A204.1 (cell line): ENCODE measurements at regions not wholly inside any gene's neighbourhood (a gene's known extent, or its start where the extent isn't known, plus 50 kb on each side); places are given as distances from the start of the nearest gene placed in this dataset.
A peak's percentile ranks its signal among the peaks of the same experiment; 100 is the strongest.
"Not testable (repeated sequence)": the region's sequence is repeated elsewhere in the genome, so short reads cannot be mapped to it uniquely, and the experiment has no call there.

Experiments used
- FAIRE-seq: peaks from 2 replicates; lab custom pipeline; 2012; peaks lifted over from hg19 to GRCh38; lab: Jason Lieb, UNC

DNA sequence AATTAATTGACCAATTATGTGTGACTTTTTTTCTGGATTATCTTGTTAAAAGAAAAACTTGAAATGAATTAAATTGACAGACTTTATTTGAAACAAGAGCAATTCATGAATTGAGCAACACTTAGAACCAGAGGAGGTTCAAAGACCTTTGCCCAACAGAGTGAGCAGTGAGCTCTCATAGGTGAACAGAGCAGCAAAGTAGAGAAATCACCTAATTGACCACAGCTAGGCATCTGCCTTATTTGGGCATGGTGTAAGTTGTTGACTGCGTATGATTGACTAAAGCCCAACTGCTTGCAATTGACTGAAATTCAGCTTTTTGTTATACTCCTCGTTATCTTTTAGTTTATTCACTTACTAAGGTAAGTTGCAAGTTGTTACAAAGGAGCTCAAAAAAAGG, 1216.0 kb upstream of the ALCAM start:
- FAIRE-seq: no peak

GRCh38 chr3:104154896-104155295, 1211.8 kb upstream of the ALCAM start:
- no peak for FAIRE-seq

GRCh38 chr3:104165866-104166265, 1200.8 kb upstream of the ALCAM start:
- no peak for FAIRE-seq

DNA sequence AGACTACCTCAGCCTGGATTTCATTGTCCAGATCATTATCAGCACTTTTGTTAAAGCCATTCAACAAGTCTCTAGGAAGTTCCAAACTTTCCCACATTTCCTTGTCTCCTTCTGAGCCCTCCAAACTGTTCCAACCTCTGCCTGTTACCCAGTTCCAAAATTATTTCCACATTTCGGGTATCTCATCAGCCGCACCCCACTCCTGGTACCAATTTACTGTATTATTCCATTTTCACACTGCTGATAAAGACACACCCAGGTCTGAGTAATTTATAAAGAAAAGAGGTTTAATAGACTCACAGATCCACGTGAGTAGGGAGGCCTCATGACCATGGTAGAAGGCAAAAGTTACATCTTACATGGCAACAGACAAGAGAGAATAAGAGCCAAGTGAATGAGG, 1198.3 kb upstream of the ALCAM start:
- FAIRE-seq: no peak

- no peak for FAIRE-seq
Measured at GRCh38 chr3:104175696-104176095, 1191.0 kb upstream of the ALCAM start.

DNA sequence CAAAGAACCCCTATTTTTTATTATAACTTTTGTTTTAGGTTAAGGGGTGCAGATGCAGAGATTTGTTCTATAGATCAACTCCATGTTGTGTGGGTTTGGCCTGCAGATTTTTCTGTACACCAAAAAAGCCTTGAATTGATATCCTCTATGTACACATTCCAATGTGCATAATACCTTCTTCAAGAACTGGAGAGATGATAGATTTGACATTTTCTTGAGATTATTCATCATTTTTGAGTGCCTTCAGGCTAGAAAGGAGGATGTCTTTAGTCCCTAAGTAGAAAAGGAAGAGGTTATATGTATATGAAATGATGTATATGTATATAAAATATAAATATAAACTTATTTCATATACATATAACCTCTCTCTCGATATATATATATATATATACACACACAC, 1190.0 kb upstream of the ALCAM start:
- FAIRE-seq: no peak

DNA sequence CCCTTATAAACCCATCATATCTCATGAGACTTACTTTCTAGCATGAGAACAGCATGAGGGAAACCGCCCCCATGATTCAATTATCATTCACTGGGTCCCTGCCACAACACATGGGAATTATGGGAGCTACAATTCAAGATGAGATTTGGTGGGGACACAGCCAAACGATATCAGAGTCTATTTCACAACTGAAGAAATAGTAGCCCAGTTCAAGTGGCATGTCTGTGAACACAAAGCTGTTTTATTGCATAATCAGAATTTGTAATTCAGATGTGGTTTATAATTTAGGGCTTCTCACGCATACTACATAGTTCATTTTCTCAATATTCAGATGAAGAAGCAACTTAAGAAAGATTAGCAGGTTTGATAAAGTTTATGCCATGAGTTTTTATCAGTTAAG, 1188.0 kb upstream of the ALCAM start:
- FAIRE-seq: no peak

- no peak for FAIRE-seq
Measured at GRCh38 chr3:104180906-104181305, 1185.8 kb upstream of the ALCAM start.

DNA sequence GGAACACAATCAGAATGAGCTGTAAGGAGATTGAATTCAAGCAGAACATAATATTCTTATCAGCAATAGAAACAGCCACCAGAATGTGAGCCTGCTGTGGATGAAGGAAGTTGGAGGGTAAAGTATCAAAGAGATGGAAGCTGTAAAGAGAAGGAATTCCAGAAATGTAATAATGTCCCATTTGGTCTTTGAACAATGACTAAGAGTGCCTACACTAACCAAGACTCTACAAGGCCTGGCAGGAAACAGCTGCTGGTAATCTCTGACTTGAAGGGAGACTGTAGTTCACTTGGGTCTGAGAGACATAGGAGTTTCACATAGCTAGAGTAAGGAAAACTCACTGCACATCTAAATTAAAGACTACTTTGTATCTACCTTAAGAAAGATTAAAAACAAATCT, 1176.0 kb upstream of the ALCAM start:
- FAIRE-seq: no peak

DNA sequence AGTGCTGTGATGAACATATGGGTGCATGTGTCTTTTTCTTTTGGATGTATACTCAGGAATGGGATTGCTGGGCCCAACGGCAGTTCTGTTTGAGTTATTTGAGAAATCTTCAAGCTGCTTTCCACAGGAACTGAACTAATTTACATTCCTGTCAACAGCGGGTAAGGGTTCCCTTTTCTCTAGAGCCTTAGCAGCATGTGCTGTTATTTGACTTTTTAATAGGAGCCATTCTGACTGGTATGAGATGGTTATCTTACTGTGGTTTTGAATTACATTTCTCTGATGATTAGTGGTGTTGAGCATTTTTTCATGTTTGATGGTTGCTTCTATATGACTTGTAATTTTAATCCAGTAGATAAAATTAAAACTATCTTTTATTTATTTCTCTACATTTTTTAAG, 1168.6 kb upstream of the ALCAM start:
- no peak for FAIRE-seq

DNA sequence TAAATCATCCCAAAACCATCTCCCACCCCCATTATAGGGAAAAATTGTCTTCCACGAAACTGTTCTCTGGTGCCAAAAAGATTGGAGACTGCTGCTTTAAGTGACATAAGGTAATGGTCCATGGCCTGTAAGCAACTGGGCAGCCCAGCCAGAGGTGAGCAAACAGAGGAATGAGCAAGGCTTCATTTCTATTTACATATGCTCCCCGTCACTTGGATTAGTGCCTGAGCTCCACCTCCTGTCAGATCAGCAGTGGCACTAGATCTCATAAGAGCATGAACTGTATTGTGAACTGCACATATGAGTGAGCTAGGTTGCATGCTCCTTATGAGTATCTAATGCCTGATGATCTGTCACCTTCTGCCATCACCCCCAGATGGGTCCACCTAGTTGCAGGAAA, 1159.8 kb upstream of the ALCAM start:
- FAIRE-seq: no peak

DNA sequence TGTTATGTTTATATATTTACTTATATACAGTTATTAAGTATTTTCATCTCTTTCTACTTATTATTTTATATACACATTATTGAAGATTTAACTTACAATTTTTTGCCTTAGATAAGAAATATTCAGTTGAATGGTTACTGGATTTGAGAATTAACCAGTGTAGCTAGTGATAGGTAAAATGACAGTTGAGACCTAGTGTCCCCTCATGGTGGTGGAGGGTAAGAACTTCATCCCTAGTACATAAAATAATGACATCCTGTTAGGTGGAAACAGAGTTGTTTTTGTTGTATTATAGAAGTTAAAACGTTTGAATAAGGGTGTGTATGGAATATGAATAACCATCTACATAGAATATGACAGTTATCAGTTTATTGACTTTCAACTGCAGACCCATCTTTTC, 1152.4 kb upstream of the ALCAM start:
- no peak for FAIRE-seq

GRCh38 chr3:104214937-104215336, 1151.8 kb upstream of the ALCAM start:
- no peak for FAIRE-seq

GRCh38 chr3:104219046-104219445, 1147.7 kb upstream of the ALCAM start:
- FAIRE-seq: not testable (repeated sequence)

DNA sequence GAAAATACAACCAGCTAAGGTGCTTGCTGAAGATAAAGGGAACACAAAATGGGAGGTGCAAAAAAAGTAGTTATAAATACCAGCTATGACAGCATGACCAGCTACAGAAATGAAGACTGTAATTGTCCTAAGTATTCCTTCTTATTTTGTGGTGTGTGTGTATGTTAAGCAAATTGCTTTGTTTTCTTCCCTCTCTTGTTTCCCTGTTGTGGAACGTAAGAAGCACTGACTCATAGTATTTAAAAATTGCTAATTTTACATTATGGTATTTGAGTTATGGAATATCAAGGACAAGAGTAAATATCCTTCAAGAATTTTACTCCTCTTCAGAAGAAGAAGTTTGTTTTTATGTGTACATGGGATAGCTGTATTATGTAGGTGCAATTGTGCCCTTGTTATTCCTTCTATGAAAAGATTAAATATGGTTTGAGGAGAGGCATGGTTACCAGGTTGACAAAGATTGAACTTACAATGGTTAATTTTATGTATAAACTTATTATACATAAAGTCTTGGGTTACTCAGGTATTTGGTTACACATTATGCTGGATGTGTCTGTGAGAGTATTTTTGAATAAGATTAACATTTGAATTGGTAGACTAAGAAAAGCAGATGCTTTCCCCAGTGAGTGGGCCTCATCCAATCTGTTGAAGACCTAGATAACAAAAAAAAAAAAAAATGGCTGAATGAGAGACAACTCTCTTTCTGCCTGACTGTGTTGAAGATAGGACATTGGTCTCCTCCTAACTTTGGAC, 1132.1 kb upstream of the ALCAM start:
- FAIRE-seq: no peak

DNA sequence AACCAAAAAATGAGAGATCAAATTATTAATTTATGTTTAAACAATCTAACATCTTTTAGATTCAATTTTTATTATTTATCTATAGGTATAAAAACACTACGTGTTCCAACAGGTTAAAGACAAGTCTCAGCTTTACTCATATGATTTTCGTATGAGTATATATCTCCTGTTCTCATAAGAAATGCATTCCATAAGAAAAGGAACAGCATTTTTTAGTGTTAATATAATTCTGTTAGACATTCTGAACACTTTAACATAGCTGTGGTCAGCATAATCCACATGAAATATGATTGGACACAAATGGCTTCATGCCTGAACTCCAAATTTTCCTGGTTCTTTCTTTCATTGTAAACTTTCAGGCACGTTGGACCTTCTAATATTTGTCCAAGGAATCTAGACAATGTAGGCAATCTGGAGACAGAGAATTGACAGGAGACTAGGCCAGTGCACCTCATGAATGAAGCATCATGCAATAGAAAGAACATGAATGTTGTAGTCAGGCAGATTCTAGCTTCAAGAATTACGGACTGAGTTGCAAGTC, 1122.0 kb upstream of the ALCAM start:
- FAIRE-seq: no peak

GRCh38 chr3:104245261-104245660, 1121.4 kb upstream of the ALCAM start:
- no peak for FAIRE-seq

- FAIRE-seq: no peak
Measured at GRCh38 chr3:104245981-104246380, 1120.7 kb upstream of the ALCAM start.

GRCh38 chr3:104257486-104257885, 1109.2 kb upstream of the ALCAM start:
- FAIRE-seq: no peak

DNA sequence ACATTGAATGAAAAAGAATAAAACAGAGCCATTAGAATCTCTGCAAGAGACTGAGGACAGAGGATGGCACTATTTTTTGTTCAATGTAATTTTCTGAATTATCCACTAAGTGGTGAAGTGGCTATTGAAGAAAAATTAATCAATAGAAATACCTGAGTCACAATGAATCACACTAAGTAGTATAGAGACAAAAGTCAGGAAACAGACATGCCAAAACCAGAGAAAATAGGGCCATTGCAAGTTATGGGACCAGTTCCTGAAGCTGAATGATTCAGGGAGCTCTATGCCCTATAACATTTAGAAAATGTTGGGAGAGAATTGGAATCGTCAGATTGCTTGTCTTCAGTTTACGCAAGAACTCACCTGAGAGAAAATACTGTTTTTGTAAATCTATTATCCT, 1103.2 kb upstream of the ALCAM start:
- FAIRE-seq: no peak

- not testable (repeated sequence) for FAIRE-seq
Measured at GRCh38 chr3:104266219-104266618, 1100.5 kb upstream of the ALCAM start.

DNA sequence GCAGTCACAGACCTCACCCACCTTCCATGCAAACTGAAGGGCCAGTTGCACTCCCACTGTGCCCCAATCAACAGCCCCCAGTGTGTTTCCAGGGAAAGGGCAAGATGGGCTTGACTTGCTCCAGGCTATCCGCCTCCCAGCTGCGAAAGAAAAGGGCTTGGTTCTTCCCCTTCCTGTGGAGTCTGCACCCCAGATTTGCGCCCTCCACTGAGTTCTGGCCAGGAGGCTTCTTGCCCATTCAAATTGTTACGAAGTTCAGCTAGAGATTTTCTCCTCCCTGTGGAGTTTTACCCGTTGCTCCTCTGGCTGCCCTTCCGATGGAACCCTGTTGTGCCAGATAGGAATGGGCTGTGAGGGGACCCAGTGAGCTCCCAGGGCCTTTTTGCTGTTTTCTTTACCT, 1096.9 kb upstream of the ALCAM start:
- no peak for FAIRE-seq

DNA sequence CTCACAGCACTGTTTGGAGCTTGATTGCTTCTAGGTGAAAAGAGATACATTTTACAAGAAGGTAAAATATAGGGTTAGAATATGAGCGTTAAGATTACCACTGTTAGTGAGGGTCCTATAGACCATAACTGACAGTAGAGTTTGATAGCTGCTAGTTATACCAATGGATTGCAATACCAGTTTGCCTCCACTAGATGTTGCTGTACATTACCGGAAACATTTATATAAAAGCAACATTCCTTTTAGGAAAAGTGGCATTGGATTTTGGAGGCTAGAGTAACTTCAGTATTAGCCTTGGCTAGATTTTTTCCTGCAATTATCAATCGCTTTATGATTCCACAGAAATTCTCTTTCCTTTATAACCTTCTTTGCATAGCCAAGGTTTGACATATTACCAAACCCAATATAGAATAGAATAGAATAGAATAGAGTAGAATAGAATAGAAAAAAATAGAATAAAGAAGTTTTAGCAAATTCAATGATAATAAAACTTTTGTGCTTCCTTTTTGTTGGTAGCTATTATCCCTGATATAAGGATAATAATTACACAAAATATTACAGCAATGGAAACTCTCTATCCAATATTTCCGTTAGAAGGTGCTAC, 1093.6 kb upstream of the ALCAM start:
- peak; percentile 83 for FAIRE-seq

- peak; percentile 3 for FAIRE-seq
Measured at GRCh38 chr3:104275199-104275598, 1091.5 kb upstream of the ALCAM start.
